ENCODE measurements at regions not wholly inside any gene's neighbourhood (a gene's known extent, or its start where the extent isn't known, plus 50 kb on each side); places are given as distances from the start of the nearest gene placed in this dataset.
"Not testable (repeated sequence)": the region's sequence is repeated elsewhere in the genome, so short reads cannot be mapped to it uniquely, and the experiment has no call there.

DNA sequence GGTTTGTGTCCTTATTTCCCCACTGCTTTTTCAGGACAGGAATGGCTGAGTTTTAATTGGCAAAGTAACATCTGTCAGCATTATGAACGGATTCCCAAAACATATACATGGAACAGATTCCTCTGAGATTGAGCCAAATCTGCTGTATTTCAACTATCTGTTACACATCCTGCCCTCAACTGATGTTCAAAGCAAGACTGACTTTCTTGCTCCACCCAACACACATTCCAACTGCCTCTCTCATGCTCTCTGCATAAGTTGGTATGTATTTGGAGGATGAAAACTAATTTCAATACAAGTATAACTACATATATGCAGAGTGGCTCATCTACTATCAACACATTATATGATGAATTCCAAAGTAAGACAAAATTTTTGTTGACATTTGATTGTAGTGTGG, 342.2 kb downstream of the GATA3 start:
- DNase-seq, result no peak

DNA sequence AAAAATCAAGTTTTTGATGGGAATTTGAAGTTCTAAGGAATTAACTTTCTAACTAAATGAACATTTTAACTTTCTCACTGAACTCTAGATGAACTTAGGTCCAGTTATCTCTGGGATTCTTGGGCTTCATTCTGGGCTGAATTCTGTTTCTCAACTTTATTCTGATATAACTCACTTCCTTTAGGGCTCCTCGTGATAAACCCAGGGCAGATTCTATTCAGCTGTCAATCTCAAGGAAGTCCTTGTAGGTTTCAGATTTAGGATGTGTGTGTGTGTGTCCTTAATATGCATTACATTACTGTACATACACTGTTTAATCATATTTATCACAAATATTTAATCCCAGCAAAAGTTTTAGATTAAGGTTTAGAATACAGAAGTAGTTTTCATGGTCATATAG, 344.3 kb downstream of the GATA3 start:
- no peak for DNase-seq

DNA sequence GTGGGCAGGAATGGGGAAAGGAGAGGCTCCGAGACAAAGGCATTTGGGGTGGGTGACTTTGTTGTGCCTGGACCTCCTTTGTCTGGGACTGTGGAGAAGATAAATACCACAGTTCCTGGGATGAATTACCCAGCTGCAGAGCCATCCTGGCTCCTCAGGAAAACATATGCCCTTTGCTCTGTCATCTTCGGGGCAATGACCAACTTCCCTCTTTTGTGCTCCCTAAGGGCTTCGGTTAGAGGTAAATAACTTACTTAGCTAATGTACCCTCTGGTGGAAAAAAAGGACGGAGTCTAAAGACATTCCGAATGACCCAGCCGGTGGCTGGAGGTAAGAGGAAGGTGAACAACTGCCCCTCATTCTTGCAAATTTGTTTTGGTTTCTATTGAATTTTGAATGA, 345.7 kb downstream of the GATA3 start:
- DNase-seq, result no peak

DNA sequence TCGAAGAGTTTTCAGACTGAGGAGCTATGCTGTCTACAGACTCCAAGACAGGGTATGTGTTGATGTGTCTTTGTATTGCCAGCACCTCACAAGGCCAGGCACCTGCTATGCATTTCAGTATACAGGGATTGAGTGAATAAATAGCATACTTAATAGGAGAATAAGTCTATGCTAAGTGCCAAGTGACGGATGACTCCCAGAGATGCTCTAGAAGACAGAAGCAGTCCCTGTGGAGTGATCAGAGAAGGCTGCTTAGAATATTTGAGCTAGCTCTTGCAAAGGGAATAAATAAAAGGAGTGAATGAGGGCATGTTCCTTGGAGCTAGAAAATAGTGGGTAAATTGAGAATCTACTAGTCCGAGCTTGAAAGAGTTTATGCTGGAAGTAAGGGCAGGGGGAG, 346.4 kb downstream of the GATA3 start:
- DNase-seq, result no peak

DNA sequence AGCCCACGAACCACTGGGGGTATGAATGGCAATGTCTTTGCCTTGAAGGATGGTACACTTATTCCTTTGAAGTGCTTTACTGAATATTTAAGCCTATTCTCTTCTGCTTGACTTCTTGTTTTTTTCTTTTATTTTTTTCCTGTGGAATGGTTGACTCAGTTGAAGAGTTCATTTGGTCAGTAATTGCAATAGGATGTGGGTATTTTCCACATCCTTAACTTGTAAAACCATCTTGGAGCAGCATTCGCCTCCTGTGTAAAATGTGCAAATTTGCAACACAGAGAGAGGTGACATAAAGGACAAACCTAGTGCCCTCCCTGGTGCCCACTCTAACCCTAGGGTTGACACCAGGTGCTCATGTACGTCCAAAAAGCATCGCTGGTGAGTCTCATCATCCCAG, 347.0 kb downstream of the GATA3 start:
- no peak for DNase-seq

DNA sequence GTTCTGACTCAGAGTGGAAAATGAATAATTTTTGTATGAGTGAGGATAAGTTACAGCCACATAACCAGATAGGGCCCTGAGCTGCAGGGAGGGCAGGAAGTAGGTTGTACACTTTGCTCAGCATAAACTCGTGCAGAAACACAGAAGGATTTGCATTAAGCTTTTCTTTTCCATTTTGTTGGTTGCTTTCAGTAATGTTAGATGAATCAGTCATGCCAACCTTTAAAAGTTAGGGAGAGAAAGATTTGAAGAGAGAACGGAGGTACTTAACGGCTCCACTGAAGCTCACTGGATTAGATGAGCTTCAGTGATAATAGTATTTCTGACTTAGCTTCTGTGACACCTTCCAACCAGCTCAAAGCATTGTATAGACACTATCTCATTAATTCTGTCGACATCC, 348.1 kb downstream of the GATA3 start:
- DNase-seq, result no peak

DNA sequence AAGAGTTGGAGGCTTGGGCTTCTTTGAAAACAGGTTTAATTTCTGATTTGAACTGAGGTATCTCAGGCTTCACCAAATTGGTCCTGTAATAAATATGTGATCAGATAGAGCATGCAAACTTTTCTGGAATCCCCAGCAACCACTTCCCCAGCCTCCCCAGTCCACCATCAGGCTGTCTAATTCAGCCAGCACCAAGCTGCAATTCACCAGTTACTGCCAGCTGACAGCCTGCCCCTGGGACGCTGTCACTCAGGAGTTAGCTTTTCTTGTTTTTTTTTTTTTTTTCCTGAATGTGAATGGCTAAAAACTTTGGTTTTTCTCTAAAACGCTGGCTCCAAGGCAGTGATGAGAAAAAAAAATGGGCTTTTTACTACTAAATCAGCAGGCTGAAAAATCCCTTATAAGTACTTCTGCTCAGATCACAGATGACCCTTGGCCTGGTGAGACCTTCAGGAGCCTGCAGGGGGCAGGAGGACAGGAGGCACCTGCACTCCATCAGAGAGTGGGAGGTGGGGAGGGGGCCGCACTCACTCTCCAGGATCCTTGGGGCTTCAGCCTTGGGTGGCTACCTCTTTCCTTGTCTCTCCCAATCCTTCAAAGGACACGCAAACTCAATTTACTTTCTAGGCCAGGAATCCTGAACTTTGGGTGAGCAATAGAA, 349.4 kb downstream of the GATA3 start:
- DNase-seq, result no peak

DNA sequence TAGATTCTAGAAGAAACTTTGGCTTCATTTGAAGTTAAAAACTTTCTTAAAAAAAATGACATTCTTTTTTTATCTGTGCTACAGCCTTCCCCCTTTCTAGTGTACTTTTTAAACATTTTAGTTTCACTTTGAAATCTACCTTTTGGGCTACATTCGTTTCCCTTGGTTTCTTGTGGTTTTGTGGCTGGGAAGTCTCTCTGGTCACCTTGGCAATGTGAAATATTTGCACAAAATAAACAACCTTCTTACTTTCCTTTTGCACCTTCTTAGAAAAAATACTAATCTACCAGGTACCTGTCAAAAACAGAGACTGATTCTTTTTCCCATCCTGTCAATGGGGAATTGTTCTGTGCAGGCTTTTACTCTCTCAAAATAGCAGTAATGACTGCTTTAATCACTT, 350.2 kb downstream of the GATA3 start:
- DNase-seq, result no peak

DNA sequence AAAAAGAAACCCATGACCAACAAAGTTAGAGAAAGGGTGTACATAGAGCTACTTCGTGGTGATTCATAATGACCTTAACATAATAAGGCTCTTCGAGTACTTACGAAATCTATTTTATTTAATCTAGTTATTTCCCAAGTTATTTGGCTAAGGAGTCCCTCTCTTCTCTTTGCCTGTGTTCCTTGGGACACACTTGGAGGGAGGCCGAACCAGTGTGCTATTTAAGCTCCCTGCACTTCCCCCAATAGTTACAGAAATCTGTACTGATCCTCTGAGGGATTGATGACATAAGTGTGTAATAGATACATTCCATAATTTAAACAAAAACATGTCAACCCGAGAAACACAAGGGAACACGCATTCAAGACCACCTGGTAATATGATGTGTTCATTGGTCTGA, 351.1 kb downstream of the GATA3 start:
- DNase-seq, result no peak

DNA sequence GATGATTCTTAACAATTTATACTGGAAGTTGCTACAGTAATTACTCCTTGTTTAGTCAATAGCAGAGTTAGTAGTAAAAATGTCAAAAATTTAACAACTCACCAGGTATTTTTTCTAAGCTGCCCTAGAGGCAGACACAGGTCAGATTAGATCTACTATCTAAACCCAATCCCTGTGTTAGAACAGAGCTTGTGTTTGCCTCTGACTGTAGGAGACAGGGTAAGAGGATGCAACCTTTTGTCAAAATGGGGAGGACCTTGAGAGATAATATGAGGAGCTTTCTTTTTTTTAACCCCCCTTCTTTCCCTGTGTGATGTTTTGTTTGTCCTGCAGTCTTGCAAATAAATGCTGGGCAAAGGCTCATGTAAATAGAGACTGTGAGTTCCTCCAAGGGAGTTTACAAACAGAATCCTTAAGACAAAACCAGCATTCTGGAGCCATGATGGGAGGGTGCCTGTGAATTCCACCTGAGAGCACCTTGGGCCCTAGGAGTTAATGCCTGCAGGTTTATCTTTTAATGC, 353.1 kb downstream of the GATA3 start:
- no peak for DNase-seq

DNA sequence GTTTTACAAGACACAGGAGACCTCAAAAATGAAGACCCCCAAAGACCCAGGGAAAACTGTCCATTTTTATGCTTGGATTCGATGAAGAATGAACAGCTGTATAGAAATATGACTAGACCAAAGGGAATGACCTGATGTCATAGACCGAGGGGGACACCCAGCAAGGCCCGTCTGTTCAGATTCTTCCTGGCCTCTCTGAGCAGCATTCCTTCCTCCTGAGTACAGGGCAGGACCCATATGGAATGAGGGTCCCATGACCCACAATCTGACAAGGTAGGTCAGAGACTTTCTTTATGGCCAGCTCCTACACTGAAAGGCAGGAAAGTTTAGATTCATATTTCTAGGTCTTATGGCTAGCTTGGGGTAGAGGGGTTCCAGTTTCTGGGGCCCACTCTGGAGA, 356.0 kb downstream of the GATA3 start:
- no peak for DNase-seq

DNA sequence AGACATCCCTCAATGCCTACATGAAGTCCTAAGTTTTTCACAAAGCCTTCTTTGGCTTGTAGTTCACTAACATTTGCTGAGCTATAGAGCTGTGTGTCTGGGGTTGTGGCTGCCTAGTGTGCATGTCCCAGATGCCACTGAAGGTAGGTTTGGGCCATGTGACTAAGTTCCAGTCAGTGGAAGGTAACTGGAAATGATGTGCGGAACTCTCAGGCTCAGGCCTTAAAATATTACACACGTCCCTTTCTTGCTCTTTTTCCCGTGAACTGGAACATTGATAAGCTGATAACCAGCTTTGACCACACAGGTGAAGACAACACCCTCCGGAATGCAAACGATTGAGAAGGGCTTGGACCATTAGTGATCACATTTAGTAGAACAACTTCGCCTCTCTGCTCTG, 358.1 kb downstream of the GATA3 start:
- no peak for DNase-seq

DNA sequence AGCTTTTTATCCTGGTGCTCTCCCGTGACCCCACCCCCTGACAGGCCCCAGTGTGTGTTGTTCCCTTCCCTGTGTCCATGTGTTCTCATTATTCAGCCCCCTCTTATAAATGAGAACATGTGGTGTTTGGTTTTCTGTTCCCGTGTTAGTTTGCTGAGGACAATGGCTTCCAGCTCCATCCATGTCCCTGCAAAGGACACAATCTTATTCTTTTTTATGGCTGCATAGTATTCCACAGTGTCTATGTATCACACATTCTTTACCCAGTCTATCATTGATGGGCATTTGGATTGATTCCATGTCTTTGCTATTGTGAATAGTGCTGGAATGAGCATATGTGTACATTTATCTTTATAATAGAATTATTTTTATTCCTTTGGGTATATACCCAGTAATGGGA, 360.5 kb downstream of the GATA3 start:
- DNase-seq, result not testable (repeated sequence)

DNA sequence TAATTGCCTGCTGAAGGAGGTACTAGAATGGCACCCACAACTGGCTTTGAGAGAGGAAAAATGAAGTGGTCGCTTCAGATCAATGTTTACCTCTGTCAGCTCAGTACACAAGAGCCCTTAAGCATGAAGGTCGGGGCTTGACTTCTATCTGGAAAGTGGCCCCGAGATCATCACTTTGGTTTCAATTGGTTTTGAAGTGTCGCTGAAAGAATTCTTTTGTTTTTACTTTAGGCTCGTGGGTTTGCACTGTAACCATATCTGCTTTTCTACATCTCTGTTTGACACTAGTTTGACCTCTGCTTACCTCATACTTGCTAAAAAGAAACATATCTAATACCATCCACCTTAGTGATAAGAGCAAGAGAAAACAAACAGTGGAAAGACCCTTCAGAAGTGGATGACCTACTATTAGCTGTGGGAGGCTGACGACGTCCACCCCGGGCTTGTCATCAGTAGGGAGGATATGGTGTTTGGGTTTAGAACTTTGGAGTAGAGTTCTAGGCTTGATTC, 361.8 kb downstream of the GATA3 start:
- DNase-seq, result no peak

DNA sequence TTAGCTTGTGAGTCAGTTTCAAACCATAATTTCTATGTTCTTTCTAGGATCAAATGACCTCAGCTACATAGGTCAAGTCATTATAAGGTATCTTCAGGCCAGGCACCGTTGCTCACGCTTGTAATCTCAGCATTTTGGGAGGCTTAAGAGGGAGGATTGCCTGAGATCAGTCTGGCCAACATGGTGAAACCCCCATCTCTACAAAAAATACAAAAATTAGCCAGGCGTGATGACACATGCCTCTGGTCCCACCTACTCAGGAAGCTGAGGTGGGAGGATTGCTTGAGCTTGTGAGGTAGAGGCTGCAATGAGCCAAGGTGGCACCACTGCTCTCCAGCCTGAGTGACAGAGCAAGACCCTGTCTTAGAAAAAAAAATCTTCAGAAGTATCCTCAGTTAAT, 362.3 kb downstream of the GATA3 start:
- no peak for DNase-seq

DNA sequence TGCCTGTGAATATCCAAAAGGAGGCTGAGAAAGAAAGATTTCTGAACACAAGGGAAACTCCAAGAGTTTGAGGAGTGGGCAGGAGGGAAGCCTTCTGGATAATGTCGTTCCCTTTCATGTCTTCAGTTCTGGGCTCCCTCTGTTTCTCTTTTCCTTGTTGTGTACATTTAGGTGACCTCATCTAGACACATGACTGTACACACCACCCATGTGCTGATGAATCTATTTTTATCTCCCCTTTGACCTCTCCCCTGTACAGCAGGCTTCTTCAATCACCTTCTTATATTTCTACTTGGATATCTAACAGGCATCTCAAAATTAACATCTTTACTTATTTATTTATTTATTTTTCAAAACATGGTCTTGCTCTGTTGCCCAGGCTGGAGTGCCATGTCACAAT, 363.1 kb downstream of the GATA3 start:
- no peak for DNase-seq

DNA sequence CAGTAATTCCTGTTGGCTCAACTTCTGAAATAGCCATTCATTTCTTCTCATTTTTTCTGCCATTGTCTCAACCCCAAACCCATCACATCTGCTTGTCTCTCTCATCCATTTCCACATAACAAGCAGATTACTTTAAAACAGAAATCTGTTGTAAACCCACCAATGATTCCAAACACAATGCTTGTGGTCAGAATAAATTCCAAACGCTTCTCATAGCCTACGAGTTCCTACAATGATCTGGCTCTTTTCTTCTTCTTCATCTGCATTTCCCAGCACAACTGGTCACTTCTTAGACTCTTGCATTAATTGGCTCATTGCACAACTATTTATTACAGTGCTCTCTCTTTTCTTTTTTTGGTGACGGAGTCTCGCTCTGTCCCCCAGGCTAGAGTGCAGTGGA, 364.1 kb downstream of the GATA3 start:
- DNase-seq, result no peak

DNA sequence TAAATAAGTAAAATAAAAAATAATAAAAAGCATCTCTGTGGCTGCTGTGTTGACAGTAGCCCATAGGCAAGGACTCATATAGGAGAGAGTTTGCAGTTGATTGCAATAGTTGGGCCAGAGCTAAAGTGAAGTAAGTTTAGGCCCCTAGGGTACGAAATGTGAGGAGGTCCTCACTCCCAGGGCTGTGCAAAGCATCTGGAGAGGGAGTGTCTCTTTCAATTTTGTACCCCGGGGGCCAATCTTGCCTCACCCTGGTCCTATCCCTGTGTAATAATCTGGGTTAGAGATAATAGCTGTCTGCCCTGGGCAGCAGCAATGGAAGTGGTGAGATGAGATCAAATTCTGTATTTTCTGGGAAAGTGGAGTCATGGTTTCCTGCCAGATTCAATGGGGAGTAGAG, 365.7 kb downstream of the GATA3 start:
- no peak for DNase-seq

DNA sequence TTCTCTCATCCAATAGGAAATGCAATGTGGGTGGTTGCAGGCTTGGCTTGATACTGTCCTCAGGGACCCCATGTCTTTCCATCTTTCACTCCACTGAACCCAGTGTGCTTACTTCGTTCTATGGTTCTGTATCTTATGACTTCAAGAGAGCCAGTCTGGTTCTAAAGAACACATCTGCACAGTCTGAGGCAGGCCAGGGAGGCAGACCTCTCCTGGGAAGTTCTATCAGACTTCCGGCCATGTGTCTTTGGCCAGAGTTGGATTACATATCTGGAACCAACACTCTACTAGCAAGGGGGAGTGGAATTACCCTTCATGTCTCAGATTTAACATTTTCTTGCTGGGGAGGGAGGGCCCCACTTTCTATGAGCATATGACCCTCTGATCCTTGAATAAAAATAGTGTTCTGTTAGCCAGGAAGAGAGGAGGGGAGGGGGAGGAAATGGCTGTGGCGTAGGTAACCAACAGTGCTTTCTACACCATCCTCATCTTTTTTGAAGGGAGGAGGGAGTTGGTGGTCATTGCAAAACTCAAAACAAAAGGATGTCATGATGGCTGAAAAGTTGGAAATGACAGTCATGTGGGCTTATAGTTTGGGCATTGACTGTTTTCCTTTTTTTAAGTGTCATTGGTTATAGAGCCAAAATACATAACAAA, 370.2 kb downstream of the GATA3 start:
- DNase-seq, result no peak

DNA sequence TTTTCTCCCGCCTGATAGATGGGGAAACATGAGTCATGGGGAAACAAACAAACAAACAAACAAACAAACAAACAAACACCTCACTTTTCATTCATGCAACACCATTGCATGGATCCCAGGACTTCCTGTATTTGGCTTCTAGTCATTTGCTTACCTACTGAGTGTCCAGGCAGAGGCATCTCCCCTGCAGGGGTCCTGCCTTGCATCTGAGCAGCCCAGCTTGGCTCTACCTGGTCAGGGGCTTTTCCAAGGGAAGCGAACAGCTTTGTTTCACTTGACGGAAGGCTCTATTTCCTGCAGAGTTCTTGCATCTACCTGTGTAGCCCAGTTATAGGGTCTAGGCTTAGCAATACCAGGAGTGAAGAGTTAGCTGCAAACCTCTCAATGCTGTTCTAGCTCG, 374.2 kb downstream of the GATA3 start:
- DNase-seq, result no peak

DNA sequence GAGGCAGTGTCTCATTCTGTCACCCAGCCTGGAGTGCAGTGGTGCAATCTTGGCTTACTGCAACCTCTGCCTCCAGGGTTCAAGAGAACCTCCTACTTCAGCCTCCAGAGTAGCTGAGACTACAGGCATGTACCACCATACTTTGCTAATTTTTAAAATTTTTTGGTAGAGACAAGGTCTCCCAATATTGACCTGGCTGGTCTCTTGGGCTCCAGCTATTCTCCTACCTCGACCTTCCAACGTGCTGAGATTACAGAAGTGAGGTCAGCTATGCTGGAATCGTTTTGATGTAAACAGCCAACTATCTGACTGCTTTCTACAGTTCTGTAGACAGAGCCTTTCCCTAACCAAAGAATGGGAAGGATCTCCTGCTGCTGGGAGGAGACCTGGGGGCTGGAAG, 375.8 kb downstream of the GATA3 start:
- DNase-seq, result no peak

DNA sequence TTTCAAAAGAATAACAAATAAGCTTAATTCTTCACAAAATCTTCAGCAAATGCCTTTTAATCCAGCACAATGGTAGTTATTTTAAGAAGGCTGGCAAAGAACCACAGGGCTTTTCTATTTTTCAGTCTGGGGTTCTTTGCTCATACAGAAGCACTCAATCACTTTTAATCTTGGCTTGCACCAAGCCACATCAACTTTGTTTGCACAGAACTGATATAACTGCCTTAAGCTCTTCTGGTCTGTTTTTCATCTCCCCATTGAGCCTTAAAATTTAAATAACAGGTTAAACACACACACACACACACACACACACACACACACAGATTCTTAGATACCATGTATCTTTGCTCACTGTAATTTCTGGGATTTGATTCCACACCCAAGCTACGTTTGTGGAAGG, 377.0 kb downstream of the GATA3 start:
- DNase-seq, result no peak

DNA sequence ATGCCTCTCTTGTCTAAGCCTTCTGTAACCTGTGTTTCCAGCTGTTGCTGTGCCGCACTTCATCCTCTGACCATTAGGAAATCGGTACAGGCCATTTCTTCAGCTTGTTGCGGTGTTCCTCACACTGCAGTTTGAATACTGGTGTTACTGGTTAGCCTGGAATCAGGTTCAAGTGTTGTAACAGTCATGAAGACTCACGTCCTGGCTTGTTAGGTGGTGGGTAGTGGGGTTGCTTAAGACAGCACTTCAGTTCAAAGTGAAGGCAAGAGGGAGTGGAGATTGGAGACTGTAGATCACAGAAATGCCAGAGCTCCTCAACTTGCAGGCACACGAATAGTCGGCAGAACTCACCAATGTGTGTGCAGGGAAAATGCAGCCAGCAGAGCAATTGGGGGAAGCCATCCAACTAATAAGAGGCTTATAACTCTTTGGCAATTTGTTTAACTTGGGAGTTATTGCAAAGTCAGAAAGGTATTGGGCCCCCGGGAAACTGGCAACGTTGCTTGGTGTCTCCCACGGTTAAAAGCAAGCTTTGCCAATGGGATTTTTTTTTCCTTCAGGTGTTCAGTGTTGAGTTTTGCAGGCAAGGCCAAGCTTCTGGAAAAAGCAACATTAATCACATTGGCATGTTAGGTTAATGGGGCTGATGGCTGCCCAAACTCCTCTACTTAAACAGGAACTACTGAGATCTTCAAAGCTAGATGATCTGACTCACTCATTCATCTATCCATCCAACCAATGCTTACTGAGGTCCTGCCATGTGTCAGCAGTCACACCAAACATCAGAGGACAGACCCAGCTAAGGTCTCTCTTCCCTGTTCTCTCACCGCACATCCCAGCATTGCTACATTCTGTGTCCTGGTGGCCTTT, 380.9 kb downstream of the GATA3 start:
- no peak for DNase-seq

DNA sequence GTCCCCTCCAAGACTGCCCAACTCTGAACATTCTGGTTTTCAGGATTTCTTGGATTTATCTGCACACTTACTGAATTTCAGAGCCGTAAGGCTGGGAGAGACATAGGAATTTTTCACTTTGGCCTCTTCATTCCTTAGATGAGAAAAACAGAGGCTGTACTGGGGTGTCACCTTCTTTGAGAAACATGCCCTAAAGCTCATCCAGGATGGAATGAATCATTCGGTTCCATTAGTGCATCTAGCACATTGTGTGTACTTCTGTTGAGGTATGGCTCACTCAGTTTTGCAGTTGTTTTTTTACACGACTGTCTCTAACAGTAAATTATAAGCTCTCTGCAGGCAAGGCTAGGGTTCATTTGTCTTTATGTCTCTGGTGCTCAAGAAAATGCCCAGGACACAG, 383.4 kb downstream of the GATA3 start:
- no peak for DNase-seq

All from amniotic stem cell (primary cell).